Mesothelial cell of epicardium (in vitro differentiated cells): ENCODE measurements at regions not wholly inside any gene's neighbourhood (a gene's known extent, or its start where the extent isn't known, plus 50 kb on each side); places are given as distances from the start of the nearest gene placed in this dataset.

Experiments used
- DNase-seq, 2 experiments: peaks; one replicate each; pipeline ENCODE4 v3.0.0; 2021; ENCODE audit warnings: low spot score in 2 of 2; ENCODE audit not compliant: unreplicated experiment in 2 of 2
- H3K27ac Mint-ChIP-seq: 2 replicates; pipeline ENCODE4 v1.8.0; 2021; ENCODE audit warnings: mixed read lengths
- H3K27me3 Mint-ChIP-seq: 2 replicates; pipeline ENCODE4 v1.8.0; 2021; ENCODE audit warnings: low read depth, mixed read lengths
- H3K36me3 Mint-ChIP-seq: 2 replicates; pipeline ENCODE4 v1.8.0; 2021; ENCODE audit warnings: mixed read lengths
- H3K4me1 Mint-ChIP-seq: 2 replicates; pipeline ENCODE4 v1.8.0; 2021; ENCODE audit warnings: mixed read lengths
- H3K4me3 Mint-ChIP-seq: 2 replicates; pipeline ENCODE4 v1.8.0; 2021; ENCODE audit warnings: mild to moderate bottlenecking, moderate library complexity, mixed read lengths
- H3K9me3 Mint-ChIP-seq: 2 replicates; pipeline ENCODE4 v1.8.0; 2021; ENCODE audit warnings: mixed read lengths
- TF ChIP-seq, protein P1 (sequence below): fragments of 200-600 bp; sonication (generic); IDR thresholded peaks from one replicate; pipeline ENCODE4 v1.5.0; 2021; ENCODE audit warnings: antibody characterized with exemption; ENCODE audit not compliant: unreplicated experiment

DNA sequence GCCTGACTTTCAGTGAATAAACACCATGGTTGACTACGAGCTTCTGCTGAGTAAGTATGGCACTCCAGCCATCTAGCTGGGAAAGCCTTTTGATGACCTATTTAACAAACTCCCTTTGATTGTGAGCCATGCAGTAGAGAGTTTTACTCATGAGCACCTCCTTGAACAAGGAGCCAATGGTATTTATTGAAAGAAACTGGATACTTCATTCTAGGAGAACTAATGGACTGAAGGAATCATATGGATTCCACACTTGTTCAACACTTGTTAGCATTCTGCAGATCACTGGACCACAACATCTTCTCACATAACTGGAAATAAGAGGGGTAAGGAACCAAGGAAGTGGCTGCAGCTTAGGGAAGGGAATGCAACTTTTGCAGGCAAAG lies 320.9 kb upstream of the ETAA1 start:
- H3K9me3 Mint-ChIP-seq: peaks cover 25% of the 10 kb centered on the region
- no peak overlapping the region for H3K27ac Mint-ChIP-seq
- TF ChIP-seq, protein P1, sequence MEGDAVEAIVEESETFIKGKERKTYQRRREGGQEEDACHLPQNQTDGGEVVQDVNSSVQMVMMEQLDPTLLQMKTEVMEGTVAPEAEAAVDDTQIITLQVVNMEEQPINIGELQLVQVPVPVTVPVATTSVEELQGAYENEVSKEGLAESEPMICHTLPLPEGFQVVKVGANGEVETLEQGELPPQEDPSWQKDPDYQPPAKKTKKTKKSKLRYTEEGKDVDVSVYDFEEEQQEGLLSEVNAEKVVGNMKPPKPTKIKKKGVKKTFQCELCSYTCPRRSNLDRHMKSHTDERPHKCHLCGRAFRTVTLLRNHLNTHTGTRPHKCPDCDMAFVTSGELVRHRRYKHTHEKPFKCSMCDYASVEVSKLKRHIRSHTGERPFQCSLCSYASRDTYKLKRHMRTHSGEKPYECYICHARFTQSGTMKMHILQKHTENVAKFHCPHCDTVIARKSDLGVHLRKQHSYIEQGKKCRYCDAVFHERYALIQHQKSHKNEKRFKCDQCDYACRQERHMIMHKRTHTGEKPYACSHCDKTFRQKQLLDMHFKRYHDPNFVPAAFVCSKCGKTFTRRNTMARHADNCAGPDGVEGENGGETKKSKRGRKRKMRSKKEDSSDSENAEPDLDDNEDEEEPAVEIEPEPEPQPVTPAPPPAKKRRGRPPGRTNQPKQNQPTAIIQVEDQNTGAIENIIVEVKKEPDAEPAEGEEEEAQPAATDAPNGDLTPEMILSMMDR: no peak
- peaks cover 9% of the 10 kb centered on the region for H3K36me3 Mint-ChIP-seq
- no peak overlapping the region for H3K4me3 Mint-ChIP-seq
- no peak for DNase-seq
- H3K4me1 Mint-ChIP-seq: peaks cover 38% of the 10 kb centered on the region
- no peaks in the 10 kb centered on the region for H3K27me3 Mint-ChIP-seq

DNA sequence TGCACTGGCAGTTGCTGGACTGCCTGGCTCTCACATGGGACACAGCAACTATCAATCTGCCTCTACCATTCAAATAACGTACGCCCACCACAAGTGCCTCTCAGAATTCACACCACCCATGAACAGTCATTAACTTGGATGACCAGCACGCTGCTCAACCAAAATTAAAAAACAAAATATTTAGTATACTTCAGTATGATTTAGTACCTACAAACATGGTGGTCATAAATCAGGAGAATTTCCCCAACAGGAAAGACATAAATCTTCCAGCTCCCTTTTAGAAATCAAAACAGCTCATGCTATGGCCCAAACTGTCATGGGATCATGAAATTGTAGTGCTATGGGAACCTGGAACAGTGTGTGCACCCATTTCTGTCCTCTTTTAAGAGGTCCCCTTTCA lies 317.4 kb upstream of the ETAA1 start:
- Mint-ChIP-seq H3K27me3 (no peaks in the 10 kb centered on the region), H3K4me1 (peaks cover 49% of the 10 kb centered on the region), H3K27ac (no peak overlapping the region), H3K9me3 (peaks cover 24% of the 10 kb centered on the region), H3K4me3 (no peak overlapping the region), H3K36me3 (peaks cover 15% of the 10 kb centered on the region)
- DNase-seq: no peak
- TF ChIP-seq, protein P1: no peak

DNA sequence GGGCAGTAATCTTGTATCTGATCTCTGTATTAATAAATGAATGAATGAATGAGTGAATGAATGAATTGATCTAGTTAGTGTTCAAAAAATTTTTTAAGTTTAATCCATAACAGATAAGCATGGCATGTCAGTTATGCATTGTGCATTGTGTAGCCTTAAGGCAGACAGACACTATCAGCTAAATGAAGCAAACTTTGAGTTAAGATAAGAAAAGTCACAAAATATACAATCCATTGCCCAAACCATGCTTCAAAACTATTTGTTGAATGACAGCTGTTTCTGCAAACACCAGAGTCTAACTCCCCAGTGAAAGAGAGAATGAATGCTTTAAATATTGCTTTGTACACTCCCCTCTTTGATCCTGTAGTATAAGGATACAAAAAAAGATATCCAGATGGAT lies 314.3 kb upstream of the ETAA1 start:
- H3K4me3 Mint-ChIP-seq: no peak overlapping the region
- H3K4me1 Mint-ChIP-seq: peaks cover 45% of the 10 kb centered on the region
- H3K36me3 Mint-ChIP-seq: peaks cover 15% of the 10 kb centered on the region
- no peaks in the 10 kb centered on the region for H3K27me3 Mint-ChIP-seq
- no peak for DNase-seq
- H3K9me3 Mint-ChIP-seq: peaks cover 29% of the 10 kb centered on the region
- H3K27ac Mint-ChIP-seq: peak overlapping the region; percentile 74
- TF ChIP-seq, protein P1: no peak

DNA sequence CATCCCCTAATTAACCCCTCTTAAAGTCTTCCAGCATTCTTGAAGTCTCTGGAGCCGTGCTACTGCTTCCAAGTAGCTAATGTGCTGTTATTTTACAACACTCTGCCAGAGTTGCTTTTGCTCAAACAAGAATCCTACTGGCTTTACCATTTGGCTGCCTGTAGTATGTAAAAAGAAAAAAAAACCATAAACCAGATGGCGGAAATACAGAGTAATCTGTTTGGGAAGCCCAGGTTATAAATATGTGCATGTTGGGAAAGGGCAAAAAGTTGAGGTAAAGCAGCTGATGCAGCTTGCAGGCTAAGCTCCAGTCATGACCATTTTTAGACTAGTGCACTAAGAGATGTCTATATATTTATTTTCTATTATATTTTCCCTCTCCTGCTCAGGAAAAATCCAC lies 313.2 kb upstream of the ETAA1 start:
- Mint-ChIP-seq H3K27me3 (no peaks in the 10 kb centered on the region), H3K9me3 (peaks cover 31% of the 10 kb centered on the region), H3K4me3 (no peak overlapping the region), H3K36me3 (peaks cover 15% of the 10 kb centered on the region), H3K4me1 (peaks cover 47% of the 10 kb centered on the region), H3K27ac (peak overlapping the region; percentile 52)
- TF ChIP-seq, protein P1: no peak
- DNase-seq: no peak

DNA sequence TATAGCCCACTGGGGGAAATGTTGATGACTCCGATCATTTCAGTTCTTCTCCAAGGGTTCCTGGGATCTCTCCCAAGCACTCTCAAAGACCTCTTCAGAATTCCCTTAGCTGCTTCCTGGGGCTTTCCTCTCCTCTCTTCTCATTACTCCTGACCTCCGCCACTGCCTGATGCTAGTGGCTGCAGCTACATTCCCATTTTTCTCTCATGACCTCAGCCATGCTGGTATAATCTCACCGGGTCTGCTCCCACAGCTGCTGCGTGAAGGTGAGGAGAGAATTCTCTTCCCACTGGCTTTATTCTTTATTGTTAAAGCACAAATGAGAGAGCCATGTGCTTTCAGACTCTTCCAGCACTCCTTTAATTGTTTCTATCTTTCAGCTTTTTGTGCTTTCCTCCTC lies 312.0 kb upstream of the ETAA1 start:
- Mint-ChIP-seq H3K36me3 (peaks cover 13% of the 10 kb centered on the region), H3K27me3 (no peaks in the 10 kb centered on the region), H3K4me1 (peaks cover 41% of the 10 kb centered on the region), H3K27ac (peak overlapping the region; percentile 42), H3K9me3 (peaks cover 21% of the 10 kb centered on the region), H3K4me3 (no peak overlapping the region)
- DNase-seq: no peak
- TF ChIP-seq, protein P1: no peak

DNA sequence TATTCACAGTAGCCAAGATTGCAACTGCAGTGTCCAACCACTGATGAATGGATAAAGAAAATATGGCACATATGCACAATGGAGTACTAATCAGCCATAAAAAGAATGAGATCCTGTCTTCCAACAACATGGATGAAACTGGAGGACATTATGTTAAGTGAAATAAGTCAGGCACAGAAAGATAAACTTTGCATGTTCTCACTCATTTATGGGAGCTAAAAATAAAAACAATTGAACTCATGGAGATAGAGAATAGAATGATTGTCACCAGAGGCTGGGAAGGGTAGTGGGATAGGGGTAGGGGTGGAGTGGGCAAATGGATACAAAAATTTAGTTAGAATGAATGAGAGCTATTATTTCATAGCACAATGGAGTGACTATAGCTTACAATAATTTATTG lies 305.5 kb upstream of the ETAA1 start:
- peaks cover 7% of the 10 kb centered on the region for H3K9me3 Mint-ChIP-seq
- no peak for DNase-seq
- H3K36me3 Mint-ChIP-seq: no peaks in the 10 kb centered on the region
- no peak overlapping the region for H3K4me3 Mint-ChIP-seq
- no peak overlapping the region for H3K27ac Mint-ChIP-seq
- TF ChIP-seq, protein P1: no peak
- H3K27me3 Mint-ChIP-seq: no peaks in the 10 kb centered on the region
- peaks cover 22% of the 10 kb centered on the region for H3K4me1 Mint-ChIP-seq
